ENCODE measurements at regions not wholly inside any gene's neighbourhood (a gene's known extent, or its start where the extent isn't known, plus 50 kb on each side); places are given as distances from the start of the nearest gene placed in this dataset.

DNA sequence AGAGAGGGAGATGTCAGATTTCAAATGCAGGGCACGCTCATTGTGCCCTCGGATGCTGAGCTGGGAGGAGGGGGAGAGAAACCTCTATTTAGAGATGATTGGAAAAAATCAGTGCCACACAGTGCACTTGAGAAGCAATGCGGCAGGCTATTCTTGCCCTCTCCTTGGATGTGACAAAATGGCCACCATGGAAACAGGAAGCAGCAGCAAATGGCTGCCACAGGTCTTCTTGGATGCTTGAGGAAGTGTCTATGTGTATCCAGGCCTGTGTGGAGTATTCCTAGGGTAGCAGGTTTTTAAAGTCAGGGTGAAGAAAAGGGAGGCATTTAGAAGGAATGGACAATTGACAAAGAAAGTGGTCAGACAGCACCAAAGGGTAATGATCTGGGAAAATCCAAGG is 340.1 kb upstream of the ZFHX3 start:
- Histone ChIP-seq H3K4me1 (ENCODE audit: control insufficient read depth, insufficient read depth, low read depth, low read length) (no peaks in the 10 kb centered on the region), H3K18ac (ENCODE audit: low read depth in 1 of 2, low read length in 2 of 2) (no peak overlapping the region), H3K4ac (ENCODE audit: low read depth in 1 of 2, low read length in 2 of 2) (no peak overlapping the region)

DNA sequence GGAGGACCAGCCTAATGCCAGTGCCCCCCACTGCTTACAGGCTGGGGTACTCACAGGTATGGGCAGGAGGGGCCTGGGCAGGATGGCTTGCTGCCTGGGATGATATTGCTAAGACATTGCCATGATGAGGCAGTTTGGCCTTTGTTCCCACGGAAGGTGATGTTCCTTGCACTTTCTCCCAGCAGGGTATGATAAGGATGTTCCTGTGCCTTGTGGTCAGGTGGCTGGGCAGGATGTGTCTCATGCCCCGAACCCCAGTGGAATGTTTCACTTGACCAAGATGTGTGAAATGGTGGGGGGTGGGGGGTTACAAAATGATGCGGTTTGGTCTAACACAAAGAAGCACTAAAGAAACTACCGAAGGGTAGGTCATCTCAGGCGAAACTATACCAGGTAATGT is 337.8 kb upstream of the ZFHX3 start:
- no peaks in the 10 kb centered on the region for H3K36me3 ChIP-seq (ENCODE audit: control insufficient read depth in 1 of 2, insufficient read depth in 2 of 2, low read depth in 1 of 2, low read length in 2 of 2)
- no peak overlapping the region for H3K27ac ChIP-seq (ENCODE audit: low read length, poor library complexity, severe bottlenecking)
- H2BK12ac ChIP-seq (ENCODE audit: low read length in 2 of 2), result no peak overlapping the region
- no peak overlapping the region for H3K4me2 ChIP-seq (ENCODE audit: low read length, poor library complexity, severe bottlenecking)
- H3K4ac ChIP-seq (ENCODE audit: low read depth in 1 of 2, low read length in 2 of 2), result no peak overlapping the region
- H2BK120ac ChIP-seq (ENCODE audit: low read depth, low read length), result no peak overlapping the region
- no peak overlapping the region for H3K14ac ChIP-seq (ENCODE audit: low read length in 2 of 2)
- H3K79me1 ChIP-seq (replicated peaks; ENCODE audit: low read length, poor library complexity, severe bottlenecking), result no peaks in the 10 kb centered on the region
- H4K91ac ChIP-seq (ENCODE audit: low read length), result no peak overlapping the region
- no peaks in the 10 kb centered on the region for H3K4me1 ChIP-seq (ENCODE audit: control insufficient read depth, insufficient read depth, low read depth, low read length)
- H2AFZ ChIP-seq (ENCODE audit: low read depth, low read length), result no peak overlapping the region
- no peak overlapping the region for H4K8ac ChIP-seq (ENCODE audit: low read length)
- H3K27me3 ChIP-seq (ENCODE audit: control insufficient read depth in 1 of 2, insufficient read depth in 1 of 2, low read length in 2 of 2), result peaks cover 0 to 6% of the 10 kb centered on the region in 2 experiments
- DNase-seq, result no peak
- no peak overlapping the region for H2BK15ac ChIP-seq (ENCODE audit: low read depth, poor library complexity, severe bottlenecking)
- H3K4me3 ChIP-seq (ENCODE audit: insufficient read depth in 1 of 2, low read depth in 1 of 2, low read length in 2 of 2), result no peak overlapping the region
- H2BK5ac ChIP-seq (ENCODE audit: low read depth, low read length, poor library complexity, severe bottlenecking), result no peak overlapping the region
- no peak overlapping the region for H2AK5ac ChIP-seq (ENCODE audit: low read length, severe bottlenecking)
- 43% methylated on average over 5 of the region's 5 CpGs for WGBS
- H3K9ac ChIP-seq (ENCODE audit: low read length), result no peak overlapping the region
- no peaks in the 10 kb centered on the region for H3K9me3 ChIP-seq (ENCODE audit: control insufficient read depth, low read length)
- no peak overlapping the region for H3K18ac ChIP-seq (ENCODE audit: low read depth in 1 of 2, low read length in 2 of 2)
- H3K23ac ChIP-seq (ENCODE audit: low read length in 2 of 2), result no peak overlapping the region

More for the DNA sequence above, 340.1 kb upstream of the ZFHX3 start:
- Histone ChIP-seq H3K9me3 (ENCODE audit: control insufficient read depth, low read length) (no peaks in the 10 kb centered on the region), H2BK15ac (ENCODE audit: low read depth, poor library complexity, severe bottlenecking) (no peak overlapping the region), H3K14ac (ENCODE audit: low read length in 2 of 2) (no peak overlapping the region), H3K27ac (ENCODE audit: low read length, poor library complexity, severe bottlenecking) (no peak overlapping the region), H3K79me1 (replicated peaks; ENCODE audit: low read length, poor library complexity, severe bottlenecking) (no peaks in the 10 kb centered on the region), H3K4me3 (ENCODE audit: insufficient read depth in 1 of 2, low read depth in 1 of 2, low read length in 2 of 2) (no peak overlapping the region), H3K9ac (ENCODE audit: low read length) (no peak overlapping the region), H2BK12ac (ENCODE audit: low read length in 2 of 2) (no peak overlapping the region), H2AFZ (ENCODE audit: low read depth, low read length) (no peak overlapping the region), H2BK5ac (ENCODE audit: low read depth, low read length, poor library complexity, severe bottlenecking) (no peak overlapping the region), H3K23ac (ENCODE audit: low read length in 2 of 2) (no peak overlapping the region), H3K27me3 (ENCODE audit: control insufficient read depth in 1 of 2, insufficient read depth in 1 of 2, low read length in 2 of 2) (peaks cover 0 to 4% of the 10 kb centered on the region in 2 experiments), H3K4me2 (ENCODE audit: low read length, poor library complexity, severe bottlenecking) (no peak overlapping the region), H2AK5ac (ENCODE audit: low read length, severe bottlenecking) (no peak overlapping the region), H4K91ac (ENCODE audit: low read length) (no peak overlapping the region), H3K36me3 (ENCODE audit: control insufficient read depth in 1 of 2, insufficient read depth in 2 of 2, low read depth in 1 of 2, low read length in 2 of 2) (no peaks in the 10 kb centered on the region), H4K8ac (ENCODE audit: low read length) (no peak overlapping the region), H2BK120ac (ENCODE audit: low read depth, low read length) (no peak overlapping the region)
- whole genome bisulfite sequencing, result 84% methylated on average over 3 of the region's 3 CpGs
- no peak for DNase-seq

DNA sequence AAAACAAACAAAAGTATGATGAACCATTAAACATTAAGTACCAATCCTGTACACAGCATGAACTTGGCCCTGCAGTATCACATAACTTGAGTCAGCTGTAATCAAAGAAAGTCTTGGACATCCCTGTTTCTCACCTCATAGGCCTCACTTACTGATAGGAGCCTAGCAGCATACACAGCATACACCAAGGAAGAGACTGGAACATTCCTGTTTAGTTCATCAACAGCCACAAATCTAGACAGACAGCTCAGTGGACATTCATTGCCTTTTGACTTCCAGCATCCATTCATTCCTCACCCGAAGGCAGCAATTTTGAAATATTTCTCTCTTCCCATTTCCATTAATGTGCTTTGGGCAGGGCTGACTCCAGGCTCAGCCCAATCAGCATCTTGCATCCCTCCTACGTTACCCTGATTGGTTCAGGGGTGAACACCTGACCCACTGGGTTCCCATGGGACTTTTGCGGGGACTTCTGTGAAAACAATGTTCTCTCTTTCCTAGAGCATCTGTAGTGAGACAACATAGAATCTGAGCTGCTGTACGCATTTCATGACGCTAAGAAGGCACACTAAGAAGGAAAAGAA is 336.7 kb upstream of the ZFHX3 start:
- H2BK120ac ChIP-seq (ENCODE audit: low read depth, low read length), result no peak overlapping the region
- 68% methylated on average over 5 of the region's 5 CpGs for WGBS
- H4K91ac ChIP-seq (ENCODE audit: low read length), result no peak overlapping the region
- H2BK15ac ChIP-seq (ENCODE audit: low read depth, poor library complexity, severe bottlenecking), result no peak overlapping the region
- no peak overlapping the region for H2AK5ac ChIP-seq (ENCODE audit: low read length, severe bottlenecking)
- no peak overlapping the region for H3K18ac ChIP-seq (ENCODE audit: low read depth in 1 of 2, low read length in 2 of 2)
- no peak overlapping the region for H3K23ac ChIP-seq (ENCODE audit: low read length in 2 of 2)
- no peak overlapping the region for H2AFZ ChIP-seq (ENCODE audit: low read depth, low read length)
- no peak overlapping the region for H3K4ac ChIP-seq (ENCODE audit: low read depth in 1 of 2, low read length in 2 of 2)
- peaks cover 0 to 6% of the 10 kb centered on the region in 2 experiments for H3K27me3 ChIP-seq (ENCODE audit: control insufficient read depth in 1 of 2, insufficient read depth in 1 of 2, low read length in 2 of 2)
- no peak overlapping the region for H3K4me3 ChIP-seq (ENCODE audit: insufficient read depth in 1 of 2, low read depth in 1 of 2, low read length in 2 of 2)
- no peak for DNase-seq
- H2BK5ac ChIP-seq (ENCODE audit: low read depth, low read length, poor library complexity, severe bottlenecking), result no peak overlapping the region
- H3K27ac ChIP-seq (ENCODE audit: low read length, poor library complexity, severe bottlenecking), result no peak overlapping the region
- no peaks in the 10 kb centered on the region for H3K9me3 ChIP-seq (ENCODE audit: control insufficient read depth, low read length)
- H3K79me1 ChIP-seq (replicated peaks; ENCODE audit: low read length, poor library complexity, severe bottlenecking), result no peaks in the 10 kb centered on the region
- H2BK12ac ChIP-seq (ENCODE audit: low read length in 2 of 2), result no peak overlapping the region
- H3K4me2 ChIP-seq (ENCODE audit: low read length, poor library complexity, severe bottlenecking), result no peak overlapping the region
- H4K8ac ChIP-seq (ENCODE audit: low read length), result no peak overlapping the region
- no peak overlapping the region for H3K9ac ChIP-seq (ENCODE audit: low read length)
- H3K4me1 ChIP-seq (ENCODE audit: control insufficient read depth, insufficient read depth, low read depth, low read length), result no peaks in the 10 kb centered on the region
- no peak overlapping the region for H3K14ac ChIP-seq (ENCODE audit: low read length in 2 of 2)
- H3K36me3 ChIP-seq (ENCODE audit: control insufficient read depth in 1 of 2, insufficient read depth in 2 of 2, low read depth in 1 of 2, low read length in 2 of 2), result no peaks in the 10 kb centered on the region

DNA sequence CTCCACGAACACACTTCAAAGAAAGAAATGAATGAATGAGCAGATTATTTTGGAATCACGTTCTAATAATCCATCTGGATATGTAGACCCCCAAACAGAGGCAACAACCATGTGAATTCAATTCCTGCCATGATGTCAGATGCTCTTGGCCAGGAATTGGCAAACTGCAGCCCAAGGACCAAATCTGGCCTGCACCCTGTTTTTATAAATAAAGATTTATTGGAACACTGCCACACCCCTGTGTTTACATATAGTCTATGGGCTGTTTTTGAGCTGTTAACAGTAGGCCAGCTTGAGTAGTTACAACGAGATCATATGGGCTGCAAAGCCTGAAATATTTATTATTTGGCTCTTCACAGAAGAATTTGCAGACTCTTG is 336.0 kb upstream of the ZFHX3 start:
- Histone ChIP-seq H3K27me3 (ENCODE audit: control insufficient read depth in 1 of 2, insufficient read depth in 1 of 2, low read length in 2 of 2) (peaks cover 0 to 6% of the 10 kb centered on the region in 2 experiments), H2BK120ac (ENCODE audit: low read depth, low read length) (no peak overlapping the region), H3K18ac (ENCODE audit: low read depth in 1 of 2, low read length in 2 of 2) (no peak overlapping the region), H3K9ac (ENCODE audit: low read length) (no peak overlapping the region), H2BK12ac (ENCODE audit: low read length in 2 of 2) (no peak overlapping the region), H4K91ac (ENCODE audit: low read length) (no peak overlapping the region), H3K4me1 (ENCODE audit: control insufficient read depth, insufficient read depth, low read depth, low read length) (no peaks in the 10 kb centered on the region), H3K14ac (ENCODE audit: low read length in 2 of 2) (no peak overlapping the region), H2AFZ (ENCODE audit: low read depth, low read length) (no peak overlapping the region), H3K9me3 (ENCODE audit: control insufficient read depth, low read length) (no peaks in the 10 kb centered on the region), H3K23ac (ENCODE audit: low read length in 2 of 2) (no peak overlapping the region), H4K8ac (ENCODE audit: low read length) (no peak overlapping the region), H3K4me2 (ENCODE audit: low read length, poor library complexity, severe bottlenecking) (no peak overlapping the region), H3K36me3 (ENCODE audit: control insufficient read depth in 1 of 2, insufficient read depth in 2 of 2, low read depth in 1 of 2, low read length in 2 of 2) (no peaks in the 10 kb centered on the region), H2BK5ac (ENCODE audit: low read depth, low read length, poor library complexity, severe bottlenecking) (no peak overlapping the region), H3K4ac (ENCODE audit: low read depth in 1 of 2, low read length in 2 of 2) (no peak overlapping the region), H3K79me1 (replicated peaks; ENCODE audit: low read length, poor library complexity, severe bottlenecking) (no peaks in the 10 kb centered on the region), H2AK5ac (ENCODE audit: low read length, severe bottlenecking) (no peak overlapping the region), H3K4me3 (ENCODE audit: insufficient read depth in 1 of 2, low read depth in 1 of 2, low read length in 2 of 2) (no peak overlapping the region), H2BK15ac (ENCODE audit: low read depth, poor library complexity, severe bottlenecking) (no peak overlapping the region), H3K27ac (ENCODE audit: low read length, poor library complexity, severe bottlenecking) (no peak overlapping the region)
- 62% methylated on average over 3 of the region's 3 CpGs for WGBS
- no peak for DNase-seq

Measured in mesenchymal stem cell (in vitro differentiated cells and primary cell).